ENCODE measurements at regions not wholly inside any gene's neighbourhood (a gene's known extent, or its start where the extent isn't known, plus 50 kb on each side); places are given as distances from the start of the nearest gene placed in this dataset.
A peak's percentile ranks its signal among the peaks of the same experiment; 100 is the strongest.

- Mint-ChIP-seq H3K4me1 (peaks cover 2% of the 10 kb centered on the region; the same call in 1 of the 3 replicates), H3K36me3 (ENCODE audit: low read depth) (peaks cover 10% of the 10 kb centered on the region; the same call in 2 of the 3 replicates), H3K9me3 (peaks cover 8% of the 10 kb centered on the region; the same call in 1 of the 3 replicates), H3K4me3 (no peak overlapping the region), H3K27ac (no peak overlapping the region), H3K27me3 (ENCODE audit: insufficient read depth, low read depth, poor library complexity) (no peaks in the 10 kb centered on the region)
- Histone ChIP-seq H3K9me2 (ENCODE audit: insufficient read depth) (no peaks in the 10 kb centered on the region), H3K4me2 (no peak overlapping the region), H3K27ac (ENCODE audit: low read depth) (no peak overlapping the region), H3K4me3 (no peak overlapping the region), H3K4me1 (ENCODE audit: insufficient read depth) (no peaks in the 10 kb centered on the region), H3F3A (replicated peaks; ENCODE audit: low read depth) (no peaks in the 10 kb centered on the region), H3K27me3 (ENCODE audit: insufficient read depth) (no peaks in the 10 kb centered on the region), H4K20me1 (replicated peaks; ENCODE audit: insufficient read depth) (no peaks in the 10 kb centered on the region), H3K79me2 (replicated peaks; ENCODE audit: insufficient read depth) (no peaks in the 10 kb centered on the region), H2AFZ (peak overlapping the region; percentile 86), H3K36me3 (ENCODE audit: insufficient read depth) (no peaks in the 10 kb centered on the region)
- DNase-seq (ENCODE audit: low spot score) (peak; percentile 21), ATAC-seq (peak; percentile 61)
- no peak for TF ChIP-seq POLR2AphosphoS5 (IDR thresholded peaks at IDR 0.05; ENCODE audit: low read depth)
- no peak for TF ChIP-seq ZNF331 (CRISPR knock-in tag; IDR thresholded peaks at IDR 0.05; ENCODE audit: low read depth)
- TF ChIP-seq EZH2 (IDR thresholded peaks at IDR 0.05; ENCODE audit: low read depth, unreplicated experiment) = no peak
- no peak for TF ChIP-seq CREB1 (CRISPR knock-in tag; IDR thresholded peaks at IDR 0.05; ENCODE audit: low read depth)
- no peak for TF ChIP-seq NANOG (IDR thresholded peaks at IDR 0.05; ENCODE audit: borderline replicate concordance)
- TF ChIP-seq ZNF114 (CRISPR knock-in tag; IDR thresholded peaks at IDR 0.05) = no peak
- TF ChIP-seq JUNB (IDR thresholded peaks at IDR 0.05; ENCODE audit: unreplicated experiment) = no peak
- no peak for TF ChIP-seq STAT1 (IDR thresholded peaks at IDR 0.05; ENCODE audit: unreplicated experiment)
- no peak for TF ChIP-seq ETS1 (IDR thresholded peaks at IDR 0.05)
- TF ChIP-seq, protein P1, sequence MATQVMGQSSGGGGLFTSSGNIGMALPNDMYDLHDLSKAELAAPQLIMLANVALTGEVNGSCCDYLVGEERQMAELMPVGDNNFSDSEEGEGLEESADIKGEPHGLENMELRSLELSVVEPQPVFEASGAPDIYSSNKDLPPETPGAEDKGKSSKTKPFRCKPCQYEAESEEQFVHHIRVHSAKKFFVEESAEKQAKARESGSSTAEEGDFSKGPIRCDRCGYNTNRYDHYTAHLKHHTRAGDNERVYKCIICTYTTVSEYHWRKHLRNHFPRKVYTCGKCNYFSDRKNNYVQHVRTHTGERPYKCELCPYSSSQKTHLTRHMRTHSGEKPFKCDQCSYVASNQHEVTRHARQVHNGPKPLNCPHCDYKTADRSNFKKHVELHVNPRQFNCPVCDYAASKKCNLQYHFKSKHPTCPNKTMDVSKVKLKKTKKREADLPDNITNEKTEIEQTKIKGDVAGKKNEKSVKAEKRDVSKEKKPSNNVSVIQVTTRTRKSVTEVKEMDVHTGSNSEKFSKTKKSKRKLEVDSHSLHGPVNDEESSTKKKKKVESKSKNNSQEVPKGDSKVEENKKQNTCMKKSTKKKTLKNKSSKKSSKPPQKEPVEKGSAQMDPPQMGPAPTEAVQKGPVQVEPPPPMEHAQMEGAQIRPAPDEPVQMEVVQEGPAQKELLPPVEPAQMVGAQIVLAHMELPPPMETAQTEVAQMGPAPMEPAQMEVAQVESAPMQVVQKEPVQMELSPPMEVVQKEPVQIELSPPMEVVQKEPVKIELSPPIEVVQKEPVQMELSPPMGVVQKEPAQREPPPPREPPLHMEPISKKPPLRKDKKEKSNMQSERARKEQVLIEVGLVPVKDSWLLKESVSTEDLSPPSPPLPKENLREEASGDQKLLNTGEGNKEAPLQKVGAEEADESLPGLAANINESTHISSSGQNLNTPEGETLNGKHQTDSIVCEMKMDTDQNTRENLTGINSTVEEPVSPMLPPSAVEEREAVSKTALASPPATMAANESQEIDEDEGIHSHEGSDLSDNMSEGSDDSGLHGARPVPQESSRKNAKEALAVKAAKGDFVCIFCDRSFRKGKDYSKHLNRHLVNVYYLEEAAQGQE (IDR thresholded peaks at IDR 0.05; ENCODE audit: unreplicated experiment) = no peak
Observed at GRCh38 chr4:116066711-116067245, 953.4 kb upstream of the NDST4 start.

DNA sequence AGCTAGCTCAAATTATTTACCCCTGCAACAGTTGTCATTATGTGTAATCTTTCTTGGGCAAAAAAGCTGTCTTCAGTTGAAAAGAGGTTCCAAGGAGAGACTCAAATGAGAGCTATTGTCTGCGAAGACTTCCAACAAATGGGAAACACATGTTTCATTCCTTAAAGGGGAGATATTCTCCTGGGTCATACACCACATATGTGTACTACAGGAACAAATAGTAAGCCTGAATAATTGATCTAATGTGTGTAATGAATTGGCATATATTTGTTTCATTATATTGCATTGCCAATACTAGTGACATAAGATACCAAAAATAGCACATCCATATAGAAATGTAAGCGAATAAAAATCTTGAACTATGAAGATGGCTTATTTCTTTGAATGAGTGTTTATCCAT lies 950.9 kb upstream of the NDST4 start:
- H2AFZ ChIP-seq = no peak overlapping the region
- H3K4me1 ChIP-seq (ENCODE audit: insufficient read depth) = no peaks in the 10 kb centered on the region
- no peak overlapping the region for H3K4me2 ChIP-seq
- H3K27me3 ChIP-seq (ENCODE audit: insufficient read depth) = no peaks in the 10 kb centered on the region
- H3K9me3 Mint-ChIP-seq = peaks cover 10% of the 10 kb centered on the region; the same call in 2 of the 3 replicates
- no peak for ATAC-seq
- H3K27ac Mint-ChIP-seq = no peak overlapping the region
- no peak overlapping the region for H3K4me3 ChIP-seq
- H3K27me3 Mint-ChIP-seq (ENCODE audit: insufficient read depth, low read depth, poor library complexity) = peaks cover 4% of the 10 kb centered on the region
- H3K79me2 ChIP-seq (replicated peaks; ENCODE audit: insufficient read depth) = no peaks in the 10 kb centered on the region
- H3K9me2 ChIP-seq (ENCODE audit: insufficient read depth) = no peaks in the 10 kb centered on the region
- no peaks in the 10 kb centered on the region for H3F3A ChIP-seq (replicated peaks; ENCODE audit: low read depth)
- peaks cover 13% of the 10 kb centered on the region; the same call in 2 of the 3 replicates for H3K36me3 Mint-ChIP-seq (ENCODE audit: low read depth)
- no peak for DNase-seq (ENCODE audit: low spot score)
- H4K20me1 ChIP-seq (replicated peaks; ENCODE audit: insufficient read depth) = no peaks in the 10 kb centered on the region
- H3K27ac ChIP-seq (ENCODE audit: low read depth) = no peak overlapping the region
- peaks cover 2% of the 10 kb centered on the region; the same call in 1 of the 3 replicates for H3K4me1 Mint-ChIP-seq
- H3K36me3 ChIP-seq (ENCODE audit: insufficient read depth) = no peaks in the 10 kb centered on the region
- H3K4me3 Mint-ChIP-seq = no peak overlapping the region
- TF ChIP-seq JUNB (IDR thresholded peaks at IDR 0.05; ENCODE audit: unreplicated experiment) (no peak), ETS1 (IDR thresholded peaks at IDR 0.05) (no peak), CTCF (conservative IDR thresholded peaks at IDR 0.05; ENCODE audit: low read depth in 2 of 2) (no peak), CREB1 (CRISPR knock-in tag; IDR thresholded peaks at IDR 0.05; ENCODE audit: low read depth) (no peak), ZNF114 (CRISPR knock-in tag; IDR thresholded peaks at IDR 0.05) (no peak), EZH2phosphoT487 (IDR thresholded peaks at IDR 0.05; ENCODE audit: unreplicated experiment) (no peak), EZH2 (IDR thresholded peaks at IDR 0.05; ENCODE audit: low read depth, unreplicated experiment) (no peak), POLR2AphosphoS5 (IDR thresholded peaks at IDR 0.05; ENCODE audit: low read depth) (no peak), STAT1 (IDR thresholded peaks at IDR 0.05; ENCODE audit: unreplicated experiment) (no peak)

Data from GM23338 (cell line).